ENCODE measurements at regions not wholly inside any gene's neighbourhood (a gene's known extent, or its start where the extent isn't known, plus 50 kb on each side); places are given as distances from the start of the nearest gene placed in this dataset.

- no peaks in the 10 kb centered on the region for H3K9me3 ChIP-seq (ENCODE audit: control insufficient read depth, low read length)
Measured at GRCh38 chr9:84123648-84124406, 143.2 kb downstream of the RMI1 start.

DNA sequence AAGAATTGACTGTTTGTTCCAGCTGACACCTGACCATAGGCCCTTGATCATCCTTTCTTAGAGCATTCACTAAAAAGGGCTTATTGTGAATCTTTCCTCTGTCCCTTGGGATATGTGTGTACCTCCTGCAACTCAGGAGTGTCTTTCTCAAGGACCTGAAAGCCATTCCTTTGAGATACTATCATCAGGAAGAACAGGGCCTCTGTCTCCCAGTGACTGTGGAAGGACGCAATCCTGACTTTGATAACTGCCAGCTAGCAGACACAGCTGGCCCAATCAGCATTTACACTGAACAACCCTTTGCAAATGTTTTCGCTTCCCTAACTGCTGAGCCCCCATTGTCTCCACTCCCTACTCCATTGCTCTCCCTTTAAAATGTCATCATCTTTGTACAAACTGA is 144.4 kb downstream of the RMI1 start:
- TF ChIP-seq, protein P1, sequence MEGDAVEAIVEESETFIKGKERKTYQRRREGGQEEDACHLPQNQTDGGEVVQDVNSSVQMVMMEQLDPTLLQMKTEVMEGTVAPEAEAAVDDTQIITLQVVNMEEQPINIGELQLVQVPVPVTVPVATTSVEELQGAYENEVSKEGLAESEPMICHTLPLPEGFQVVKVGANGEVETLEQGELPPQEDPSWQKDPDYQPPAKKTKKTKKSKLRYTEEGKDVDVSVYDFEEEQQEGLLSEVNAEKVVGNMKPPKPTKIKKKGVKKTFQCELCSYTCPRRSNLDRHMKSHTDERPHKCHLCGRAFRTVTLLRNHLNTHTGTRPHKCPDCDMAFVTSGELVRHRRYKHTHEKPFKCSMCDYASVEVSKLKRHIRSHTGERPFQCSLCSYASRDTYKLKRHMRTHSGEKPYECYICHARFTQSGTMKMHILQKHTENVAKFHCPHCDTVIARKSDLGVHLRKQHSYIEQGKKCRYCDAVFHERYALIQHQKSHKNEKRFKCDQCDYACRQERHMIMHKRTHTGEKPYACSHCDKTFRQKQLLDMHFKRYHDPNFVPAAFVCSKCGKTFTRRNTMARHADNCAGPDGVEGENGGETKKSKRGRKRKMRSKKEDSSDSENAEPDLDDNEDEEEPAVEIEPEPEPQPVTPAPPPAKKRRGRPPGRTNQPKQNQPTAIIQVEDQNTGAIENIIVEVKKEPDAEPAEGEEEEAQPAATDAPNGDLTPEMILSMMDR (IDR thresholded peaks at IDR 0.05), result no peak
- Histone ChIP-seq H2AFZ (no peak overlapping the region), H3K36me3 (ENCODE audit: control insufficient read depth, insufficient read depth, low read length) (no peaks in the 10 kb centered on the region), H3K79me2 (no peaks in the 10 kb centered on the region), H3K27ac (no peak overlapping the region), H3K4me1 (no peaks in the 10 kb centered on the region), H3K9me3 (ENCODE audit: control insufficient read depth, low read length) (no peaks in the 10 kb centered on the region), H3K4me3 (ENCODE audit: low read depth, low read length) (no peak overlapping the region), H3K9ac (no peak overlapping the region), H3K27me3 (ENCODE audit: control insufficient read depth, insufficient read depth, low read length) (no peaks in the 10 kb centered on the region), H3K4me2 (ENCODE audit: low read length) (no peak overlapping the region)

More at GRCh38 chr9:84123648-84124406, 143.2 kb downstream of the RMI1 start:
- no peak overlapping the region for H3K4me3 ChIP-seq (ENCODE audit: low read depth, low read length)
- H3K4me1 ChIP-seq, result no peaks in the 10 kb centered on the region
- no peaks in the 10 kb centered on the region for H3K36me3 ChIP-seq (ENCODE audit: control insufficient read depth, insufficient read depth, low read length)
- no peak overlapping the region for H3K4me2 ChIP-seq (ENCODE audit: low read length)
- no peak overlapping the region for H2AFZ ChIP-seq
- H3K79me2 ChIP-seq, result no peaks in the 10 kb centered on the region
- no peak overlapping the region for H3K27ac ChIP-seq
- TF ChIP-seq, protein P1 (IDR thresholded peaks at IDR 0.05), result no peak
- H3K27me3 ChIP-seq (ENCODE audit: control insufficient read depth, insufficient read depth, low read length), result no peaks in the 10 kb centered on the region
- no peak overlapping the region for H3K9ac ChIP-seq

DNA sequence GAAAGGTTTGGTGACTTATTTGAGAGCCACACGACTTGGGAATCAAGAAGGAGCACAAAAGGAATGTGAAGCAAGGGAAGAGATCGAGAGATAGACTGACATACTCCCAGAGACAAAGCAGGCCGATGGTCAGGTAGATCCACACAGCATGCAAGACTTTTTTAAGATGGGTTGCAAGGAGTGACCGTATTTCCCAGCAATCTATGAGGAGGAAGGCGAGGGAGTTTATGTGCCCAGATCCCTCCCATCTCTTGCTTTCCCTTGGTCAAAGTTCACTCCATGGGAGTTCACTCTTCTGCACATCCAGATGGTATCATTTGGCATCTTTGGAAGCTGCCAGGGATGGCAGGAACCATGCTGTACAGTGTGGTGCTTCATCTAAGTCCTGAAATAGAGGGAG is 148.9 kb downstream of the RMI1 start:
- H3K36me3 ChIP-seq (ENCODE audit: control insufficient read depth, insufficient read depth, low read length), result no peaks in the 10 kb centered on the region
- no peak overlapping the region for H3K27ac ChIP-seq
- no peaks in the 10 kb centered on the region for H3K4me1 ChIP-seq
- H3K27me3 ChIP-seq (ENCODE audit: control insufficient read depth, insufficient read depth, low read length), result no peaks in the 10 kb centered on the region
- no peak overlapping the region for H2AFZ ChIP-seq
- H3K9ac ChIP-seq, result no peak overlapping the region
- no peaks in the 10 kb centered on the region for H3K9me3 ChIP-seq (ENCODE audit: control insufficient read depth, low read length)
- TF ChIP-seq, protein P1 (IDR thresholded peaks at IDR 0.05), result no peak
- no peak overlapping the region for H3K4me2 ChIP-seq (ENCODE audit: low read length)
- H3K79me2 ChIP-seq, result no peaks in the 10 kb centered on the region
- no peak overlapping the region for H3K4me3 ChIP-seq (ENCODE audit: low read depth, low read length)

GRCh38 chr9:84136119-84136868 is 155.7 kb downstream of the RMI1 start:
- TF ChIP-seq, protein P1 (IDR thresholded peaks at IDR 0.05), result no peak
- Histone ChIP-seq H3K4me2 (ENCODE audit: low read length) (no peak overlapping the region), H3K9ac (no peak overlapping the region), H3K9me3 (ENCODE audit: control insufficient read depth, low read length) (no peaks in the 10 kb centered on the region), H3K79me2 (no peaks in the 10 kb centered on the region), H3K36me3 (ENCODE audit: control insufficient read depth, insufficient read depth, low read length) (no peaks in the 10 kb centered on the region), H3K27me3 (ENCODE audit: control insufficient read depth, insufficient read depth, low read length) (no peaks in the 10 kb centered on the region), H3K4me3 (ENCODE audit: low read depth, low read length) (no peak overlapping the region), H3K27ac (no peak overlapping the region), H3K4me1 (no peaks in the 10 kb centered on the region), H2AFZ (no peak overlapping the region)

All from parathyroid adenoma (tissue), 2 donors.